Endothelial cell of hepatic sinusoid (primary cell): ENCODE measurements at regions not wholly inside any gene's neighbourhood (a gene's known extent, or its start where the extent isn't known, plus 50 kb on each side); places are given as distances from the start of the nearest gene placed in this dataset.

ENCODE experiments used
- in situ Hi-C: cut with HindIII; loops from 2 replicates; pipeline ENCODE4 v1.10.0; 2017; ENCODE audit warnings: low sequenced_read_pairs

DNA sequence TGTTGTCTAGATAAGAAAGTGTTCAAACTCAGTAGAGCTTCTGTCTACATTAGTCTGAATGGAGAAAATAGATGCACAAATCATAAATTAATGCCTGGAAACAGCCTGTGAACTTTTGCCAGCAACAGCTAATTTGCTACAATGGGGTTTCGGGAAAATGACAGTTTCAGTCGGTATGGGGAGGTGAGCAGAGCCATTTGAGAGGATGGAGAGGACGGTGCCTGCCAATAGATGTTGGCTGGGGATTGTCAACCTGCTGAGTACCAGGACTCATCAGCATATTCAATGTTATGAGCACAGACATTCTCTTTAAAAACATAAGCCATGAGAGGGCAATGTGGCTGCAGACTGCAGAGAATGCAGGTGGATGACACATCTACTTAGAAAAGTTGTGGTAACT lies 230.3 kb upstream of the PCDH18 start:
- in situ Hi-C loops, result no loop called here

DNA sequence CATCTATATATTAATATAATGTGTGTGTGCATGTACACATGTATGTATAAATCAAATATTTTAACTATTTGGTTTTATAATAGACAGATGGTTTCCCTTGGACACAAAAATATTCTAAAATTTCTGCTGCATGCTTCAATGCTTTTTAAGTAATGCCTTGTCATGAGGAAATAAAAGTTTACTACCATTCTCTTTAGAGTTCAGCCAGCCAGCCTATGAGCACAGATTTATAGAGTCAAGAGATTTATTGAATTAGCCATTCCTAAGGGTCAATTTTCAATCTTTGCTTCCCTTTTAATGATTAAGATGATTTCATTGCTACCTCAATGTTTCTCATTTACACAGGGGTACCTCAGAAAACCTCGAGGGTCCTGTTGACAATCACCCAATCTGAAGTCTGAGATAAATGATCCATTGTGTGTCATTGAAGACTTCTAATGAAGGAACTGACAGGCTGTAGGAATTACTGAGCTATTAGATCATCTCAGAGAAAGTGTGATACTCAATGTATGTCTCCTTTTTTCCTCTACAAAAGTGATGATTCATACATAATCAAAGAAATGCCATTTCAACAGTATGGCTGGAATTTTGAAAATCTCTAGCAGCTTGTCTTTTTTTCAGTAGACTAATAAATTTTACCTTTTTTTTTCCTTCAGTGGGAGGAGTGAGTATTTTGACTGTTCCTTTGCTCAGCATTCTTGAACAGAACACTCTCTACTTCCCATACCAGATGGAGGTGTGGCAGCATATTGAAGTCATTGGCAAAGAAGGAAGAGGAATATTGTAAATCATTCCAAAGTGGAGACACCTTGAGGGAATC lies 222.6 kb upstream of the PCDH18 start:
- in situ Hi-C loops, result no loop called here

DNA sequence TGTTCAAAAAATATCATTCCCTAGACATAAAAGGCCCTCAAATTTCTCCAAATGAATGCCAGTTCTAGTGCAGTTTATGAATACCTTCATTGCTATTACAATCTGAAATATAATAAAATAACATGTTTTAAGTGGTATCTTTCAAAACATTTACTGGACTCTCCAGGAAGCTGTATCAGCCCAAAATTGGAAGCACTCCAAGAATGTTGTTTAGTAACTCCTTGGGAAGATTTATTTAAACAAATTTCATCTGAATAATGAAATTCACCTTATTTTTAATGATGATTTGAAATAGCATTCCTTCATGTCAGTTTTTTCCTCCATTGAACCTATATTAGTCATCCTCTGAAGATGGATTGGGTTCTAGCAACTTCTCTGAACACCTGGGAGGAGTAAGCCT lies 217.2 kb upstream of the PCDH18 start:
- in situ Hi-C loops, result no loop called here

DNA sequence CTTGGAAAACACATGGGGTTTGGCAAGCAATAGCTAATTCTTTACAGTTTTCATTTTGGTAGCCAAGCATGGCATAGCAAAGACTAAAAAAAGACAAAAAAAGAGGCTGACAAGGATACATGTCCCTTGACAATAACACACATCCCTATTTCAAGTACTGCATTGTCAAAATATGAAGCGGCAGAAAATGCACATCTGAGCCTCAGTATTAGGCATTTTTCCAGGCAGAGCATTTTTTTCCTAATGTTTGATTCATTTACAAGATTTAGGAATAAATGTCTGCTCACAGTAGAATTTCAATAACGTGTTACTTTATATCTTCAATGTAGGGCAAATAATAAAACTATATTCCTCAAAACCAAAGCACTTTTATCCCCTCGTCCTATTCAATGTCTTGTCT lies 216.3 kb upstream of the PCDH18 start:
- in situ Hi-C loops, result no loop called here

DNA sequence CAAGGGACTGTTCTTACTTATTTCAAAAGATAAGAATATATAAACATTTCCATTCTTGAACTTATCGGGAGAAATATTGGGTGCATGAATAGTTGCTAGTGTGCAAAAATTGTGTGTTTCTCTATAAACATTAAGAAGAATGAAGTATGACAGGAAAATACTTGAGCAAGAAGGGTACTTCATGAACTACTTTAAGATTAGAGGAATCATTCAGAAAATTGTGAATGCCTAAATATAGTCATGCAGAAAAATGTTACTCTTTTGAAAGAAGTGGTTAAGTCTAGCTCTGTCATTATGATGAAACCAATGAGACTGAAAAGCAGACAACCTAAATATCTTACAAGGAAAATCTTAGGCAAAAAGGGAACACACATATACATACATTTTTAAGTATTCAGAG lies 207.8 kb upstream of the PCDH18 start:
- in situ Hi-C loops, result no loop called here

DNA sequence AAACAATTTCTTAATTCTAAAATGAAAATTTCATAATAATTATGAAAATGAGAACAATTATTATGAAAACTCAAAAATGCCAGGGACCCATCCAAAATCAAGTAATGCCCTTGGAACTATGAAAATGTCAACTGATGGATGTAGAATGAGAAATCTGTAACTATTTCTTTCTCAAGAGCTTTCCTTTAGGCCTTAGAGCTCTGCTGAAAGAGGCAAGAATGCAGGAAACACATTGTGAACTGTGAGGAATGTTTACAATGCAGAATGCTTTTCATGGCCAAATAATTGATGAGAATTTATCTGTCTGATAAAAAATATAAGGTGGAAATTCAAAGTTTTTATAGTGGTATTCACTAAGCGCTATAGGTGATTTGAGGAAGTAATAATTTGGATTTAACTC lies 207.1 kb upstream of the PCDH18 start:
- in situ Hi-C loops, result no loop called here

DNA sequence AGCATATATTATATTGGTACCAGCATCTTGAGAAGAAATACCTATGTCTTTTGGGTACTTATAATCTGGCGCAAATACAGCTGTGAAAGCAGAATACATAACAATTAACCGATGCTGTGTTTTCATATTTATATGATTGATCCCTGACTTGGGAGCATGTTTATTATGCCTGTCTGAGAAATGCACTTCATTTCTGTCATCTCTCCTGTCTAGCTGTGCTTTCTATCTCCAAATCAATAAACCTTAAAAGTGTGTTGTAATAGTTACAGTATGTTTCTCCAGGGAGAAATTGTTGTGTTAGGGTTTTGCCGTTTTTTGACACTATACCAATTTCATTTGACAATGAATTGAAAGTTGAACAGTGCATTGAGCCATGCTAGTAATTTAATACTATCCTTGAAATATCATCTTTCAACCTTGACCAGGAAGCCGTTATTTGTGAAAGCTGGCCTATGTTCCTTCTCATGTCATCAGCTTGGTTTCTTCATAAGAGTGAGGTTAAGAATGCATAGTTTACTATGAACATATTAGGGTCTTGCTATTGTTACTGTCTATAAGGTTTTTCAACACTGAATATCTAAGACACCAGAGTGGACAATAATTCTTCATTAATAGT lies 206.2 kb upstream of the PCDH18 start:
- in situ Hi-C loops, result no loop called here

DNA sequence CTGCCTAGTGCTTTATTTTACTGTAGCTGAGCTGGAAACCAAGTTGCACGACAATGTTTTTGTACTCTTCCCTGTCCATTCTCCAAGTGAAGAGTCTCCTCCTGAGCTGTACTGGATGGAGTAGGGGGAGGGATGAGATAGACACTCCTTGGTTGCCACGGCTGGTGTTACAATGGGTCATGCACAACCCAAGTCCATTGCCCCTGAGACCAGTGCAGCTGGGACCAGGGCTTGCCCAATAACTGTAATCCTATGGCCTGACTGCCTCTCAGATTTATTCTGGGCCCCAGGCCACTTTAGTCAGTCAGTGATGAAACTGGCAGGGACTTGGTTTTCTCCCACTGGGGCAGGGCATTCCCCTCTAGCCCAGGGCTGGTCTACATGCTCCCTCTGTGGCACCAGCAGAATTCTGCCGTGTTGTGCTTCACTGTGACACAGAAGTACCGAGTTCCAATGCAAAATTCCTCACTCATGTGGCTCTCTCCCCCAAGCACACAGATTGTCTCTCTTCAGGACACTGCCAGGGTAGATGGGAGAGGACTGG lies 203.3 kb upstream of the PCDH18 start:
- in situ Hi-C loops, result no loop called here

DNA sequence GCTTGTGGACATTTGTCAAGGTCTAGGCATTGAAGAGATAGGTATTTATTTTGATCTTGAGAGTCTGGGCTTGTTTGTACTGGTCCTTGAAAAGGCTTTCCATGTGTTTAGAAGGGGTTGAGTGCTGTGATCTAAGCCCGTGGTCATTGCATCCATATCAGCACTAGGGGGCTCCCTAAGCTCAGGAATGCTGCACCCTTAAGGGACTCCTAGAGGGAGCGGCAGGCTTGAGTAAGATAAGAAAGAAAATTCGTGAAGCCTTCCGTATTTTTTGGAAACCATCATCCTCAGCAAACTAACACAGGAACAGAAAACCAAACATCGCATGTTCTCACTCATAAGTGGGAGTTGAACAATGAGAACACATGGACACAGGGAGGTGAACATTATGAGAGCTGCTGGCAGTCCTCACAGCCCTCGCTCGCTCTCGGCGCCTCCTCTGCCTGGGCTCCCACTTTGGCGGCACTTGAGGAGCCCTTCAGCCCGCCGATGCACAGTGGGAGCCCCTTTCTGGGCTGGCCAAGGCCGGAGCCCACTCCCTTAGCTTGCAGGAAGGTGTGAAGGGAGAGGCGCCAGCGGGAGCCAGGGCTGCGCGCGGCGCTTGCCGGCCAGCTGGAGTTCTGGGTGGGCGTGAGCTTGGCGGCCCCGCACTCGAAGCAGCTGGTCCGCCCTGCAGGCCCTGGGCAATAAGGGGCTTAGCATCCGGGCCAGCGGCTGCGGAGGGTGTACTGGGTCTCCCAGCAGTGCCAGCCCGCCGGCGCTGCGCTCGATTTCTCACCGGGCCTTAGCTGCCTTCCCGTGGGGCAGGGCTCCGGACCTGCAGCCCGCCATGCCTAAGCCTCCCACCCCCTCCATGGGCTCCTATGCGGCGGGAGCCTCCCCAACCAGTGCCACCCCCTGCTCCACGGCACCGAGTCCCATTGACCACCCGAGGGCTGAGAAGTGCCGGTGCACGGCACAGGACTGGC lies 201.2 kb upstream of the PCDH18 start:
- in situ Hi-C loops, result loop anchor here (5.0 kb wide), 1 partner anchor 101 kb away; no protein-coding TSS in a partner anchor

DNA sequence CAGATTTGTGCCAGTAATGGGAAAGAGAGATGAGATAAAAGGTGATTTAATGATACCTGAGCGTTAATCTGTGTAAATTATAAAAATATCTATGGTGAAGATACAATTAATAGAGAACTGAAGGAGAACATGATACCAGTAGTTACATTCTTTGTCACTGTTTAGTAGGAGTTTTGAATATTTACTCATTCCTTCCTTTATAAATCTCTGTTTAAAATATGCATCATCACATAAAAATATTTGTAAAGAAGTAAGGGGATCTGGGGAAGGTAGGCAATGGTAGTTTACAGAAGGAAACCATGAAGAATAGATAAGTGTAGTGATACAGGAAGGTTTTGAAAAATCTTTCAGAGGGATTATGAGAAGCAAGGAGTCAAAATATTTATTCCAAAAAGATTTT lies 190.6 kb upstream of the PCDH18 start:
- in situ Hi-C loops, result no loop called here

DNA sequence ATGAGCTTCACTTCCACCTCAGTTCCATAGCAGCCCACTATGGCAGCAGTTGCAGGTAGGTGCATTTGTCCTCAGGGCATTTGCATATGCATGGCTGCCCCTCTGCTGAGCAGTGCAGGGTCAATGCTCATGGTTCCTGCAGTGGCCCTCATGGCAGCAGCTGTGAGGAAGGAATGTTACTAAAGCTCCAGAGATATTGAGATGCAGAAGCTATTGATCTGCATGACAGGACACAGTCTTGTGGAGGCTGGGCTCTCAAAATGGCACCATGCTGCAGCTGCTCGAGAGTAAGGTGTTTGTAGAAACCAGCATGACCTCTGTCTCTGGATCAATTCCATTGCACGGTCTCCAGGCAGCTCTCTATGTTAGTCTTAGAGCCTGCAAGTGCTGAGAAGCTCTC lies 179.2 kb upstream of the PCDH18 start:
- in situ Hi-C loops, result no loop called here

DNA sequence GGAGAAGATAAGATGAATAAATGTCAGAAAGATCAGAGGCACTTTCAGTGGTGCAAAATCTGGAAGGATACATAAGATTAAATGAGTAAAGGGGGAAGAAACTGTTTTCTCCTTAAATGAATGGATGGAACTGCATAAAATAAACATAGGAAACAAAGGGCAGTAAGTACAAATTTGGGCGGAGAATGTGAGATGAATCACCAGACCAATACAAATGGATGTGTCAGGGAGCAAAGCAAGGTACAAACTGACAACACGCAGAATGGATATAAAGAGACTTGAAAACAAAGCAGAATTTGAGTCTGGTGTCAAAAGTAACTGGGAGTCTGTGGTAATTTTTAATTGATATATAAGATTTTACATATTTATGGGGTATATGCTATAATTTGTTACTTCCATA lies 175.3 kb upstream of the PCDH18 start:
- in situ Hi-C loops, result no loop called here

DNA sequence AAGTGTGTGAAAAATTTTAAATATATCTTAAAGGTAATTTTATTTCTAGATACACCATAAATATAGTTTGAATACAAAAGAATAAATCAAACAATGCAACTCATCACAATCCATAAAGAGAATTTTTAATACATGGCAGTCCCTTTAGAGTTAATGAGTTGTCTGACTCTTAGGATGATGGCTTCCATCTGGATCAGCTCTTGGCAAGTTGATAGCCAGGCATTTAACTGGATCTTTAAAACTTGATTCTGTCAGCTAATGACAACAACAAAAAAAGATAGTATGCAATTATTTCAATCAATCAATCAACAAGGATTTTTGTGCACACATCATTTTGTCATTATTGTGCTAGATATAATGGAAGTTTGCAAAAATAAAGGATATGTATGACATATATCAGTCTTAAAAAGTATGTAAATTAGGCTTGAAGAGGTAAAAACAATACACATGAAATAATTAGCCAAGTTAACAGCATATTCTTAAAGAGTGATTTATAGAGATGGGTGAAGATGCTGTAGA lies 174.9 kb upstream of the PCDH18 start:
- in situ Hi-C loops, result no loop called here

DNA sequence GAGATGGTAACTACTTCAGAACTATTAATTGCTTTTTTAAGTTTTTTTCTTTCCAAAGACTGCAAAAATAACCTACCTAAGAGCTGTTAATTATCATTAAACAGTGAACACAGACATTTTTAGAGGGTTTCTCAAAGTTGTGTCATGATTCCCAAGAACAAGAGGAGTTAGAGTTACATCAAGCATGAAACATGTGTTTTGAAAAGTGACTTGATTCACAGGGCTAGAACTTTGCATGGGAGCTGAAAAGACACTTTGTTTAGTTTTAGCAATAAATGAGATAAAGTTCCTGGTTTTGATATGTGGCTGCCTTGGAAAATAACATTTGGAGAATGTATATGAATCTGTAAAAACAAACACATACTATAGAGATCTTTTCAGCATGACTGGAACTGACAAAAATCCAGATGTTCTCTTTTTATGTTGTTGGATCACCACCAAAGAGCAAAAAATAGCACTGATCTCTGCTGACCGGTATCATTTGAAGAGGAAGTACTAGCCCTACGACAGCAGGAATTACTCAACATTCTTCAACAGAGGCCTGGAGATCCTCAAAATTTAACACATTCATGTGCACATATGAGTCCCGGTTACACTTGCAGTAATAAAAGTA lies 173.0 kb upstream of the PCDH18 start:
- in situ Hi-C loops, result no loop called here

DNA sequence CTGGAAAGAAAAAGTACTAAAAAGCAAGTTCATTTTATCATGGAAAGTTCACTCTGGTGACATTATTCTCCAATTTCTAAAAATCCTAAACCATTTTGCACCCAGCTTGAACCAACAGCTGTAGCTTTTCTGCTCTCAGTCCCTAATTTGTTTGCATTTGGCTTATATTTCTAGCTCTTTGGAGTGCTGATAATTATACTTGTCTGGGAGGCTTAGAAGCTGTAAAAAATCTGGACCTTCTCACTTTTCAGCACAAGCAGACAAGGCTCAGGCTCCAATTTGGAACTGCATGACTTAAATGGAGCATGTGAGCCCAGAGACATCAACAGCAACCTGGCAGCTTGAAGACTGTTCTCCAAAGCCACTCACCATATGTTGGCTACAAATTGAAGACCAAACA lies 170.9 kb upstream of the PCDH18 start:
- in situ Hi-C loops, result no loop called here

DNA sequence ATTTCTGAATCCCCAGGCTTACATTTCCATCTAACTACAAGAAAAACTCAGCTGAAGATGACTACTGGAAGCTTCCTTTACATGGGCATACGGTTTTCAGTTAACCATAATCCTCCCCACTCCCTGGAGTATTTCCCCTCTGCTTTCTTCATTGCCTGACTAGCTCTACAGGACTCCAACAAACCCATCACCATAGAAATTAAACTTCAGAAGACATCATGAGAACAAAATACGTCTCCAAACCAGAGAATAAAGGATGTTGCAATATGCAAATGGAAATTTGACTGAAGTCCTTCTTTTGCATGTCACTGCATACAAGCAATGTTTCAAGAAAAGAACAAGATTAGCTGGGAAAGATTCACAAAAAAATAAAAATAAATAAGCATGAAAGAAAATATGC lies 170.2 kb upstream of the PCDH18 start:
- in situ Hi-C loops, result no loop called here

DNA sequence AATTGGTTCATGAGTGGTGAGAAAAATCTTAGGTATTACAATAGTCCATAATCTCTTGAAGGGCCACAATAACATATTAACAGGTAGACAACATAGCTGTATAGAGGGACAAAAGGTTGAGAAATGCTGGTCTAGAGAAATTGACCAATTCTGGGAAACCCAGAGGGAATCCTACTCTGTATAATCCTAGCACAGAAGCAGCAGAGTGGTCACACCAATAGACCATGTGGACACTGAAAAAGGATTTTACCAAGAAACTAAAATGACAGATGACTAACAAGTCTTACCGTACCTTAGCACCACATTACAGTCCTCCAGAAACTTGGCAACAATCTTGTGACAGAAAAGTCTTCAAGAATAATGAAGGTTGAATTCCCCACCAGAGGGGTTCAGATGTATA lies 169.1 kb upstream of the PCDH18 start:
- in situ Hi-C loops, result no loop called here

DNA sequence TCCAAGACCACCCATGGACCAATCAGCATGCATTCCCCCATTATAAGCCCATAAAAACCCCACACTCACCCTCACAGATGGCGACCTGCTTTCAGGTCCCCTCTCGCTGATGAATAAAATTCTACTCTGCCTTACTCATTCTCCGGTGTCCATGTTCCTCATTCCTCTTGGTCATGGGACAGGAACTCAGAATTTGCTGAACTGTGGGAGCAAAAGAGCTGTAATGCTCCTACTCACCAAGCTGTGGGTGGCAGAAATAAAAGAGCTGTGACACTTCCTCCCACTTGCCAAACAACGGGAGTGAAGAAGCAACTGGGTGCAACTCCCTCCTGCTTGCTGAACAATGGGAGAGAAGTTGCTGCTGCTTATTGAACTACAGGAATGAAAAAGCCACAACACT lies 168.5 kb upstream of the PCDH18 start:
- in situ Hi-C loops, result no loop called here

DNA sequence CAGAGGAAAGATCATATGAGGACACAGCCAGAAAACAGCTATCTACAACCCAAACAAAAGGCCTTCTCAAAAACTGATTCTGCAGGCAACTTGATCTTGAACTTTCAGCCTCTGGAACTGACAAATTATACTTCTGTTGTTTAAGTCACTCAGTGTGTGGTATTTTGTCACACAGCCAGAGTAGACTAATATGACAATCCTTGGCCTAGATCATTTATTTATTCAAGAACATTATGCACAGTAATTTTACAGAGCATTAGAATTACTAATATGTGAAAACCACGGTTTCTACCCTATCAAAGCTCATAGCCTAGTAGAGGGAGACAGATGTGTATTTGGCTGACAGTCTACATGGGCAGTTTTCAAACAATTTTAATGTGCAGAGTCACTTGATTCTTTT lies 167.8 kb upstream of the PCDH18 start:
- in situ Hi-C loops, result no loop called here

DNA sequence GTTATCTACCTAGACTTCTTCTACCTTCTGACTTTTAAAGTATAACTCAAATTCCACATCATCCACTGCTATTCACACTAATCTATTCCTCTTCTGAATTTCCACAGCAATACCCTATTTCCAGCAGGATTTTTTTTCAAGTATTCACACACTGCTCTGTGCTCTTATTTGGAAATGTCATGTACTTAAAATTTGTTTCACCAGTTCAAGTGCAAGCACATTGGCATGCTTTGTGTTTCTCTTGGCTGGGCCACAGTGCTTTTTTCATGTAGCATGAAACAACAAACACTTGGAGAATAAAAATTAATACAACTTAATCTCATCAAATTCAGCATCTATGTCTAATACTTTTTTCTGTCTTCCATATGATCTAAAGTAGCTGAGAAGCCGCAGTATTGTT lies 161.8 kb upstream of the PCDH18 start:
- in situ Hi-C loops, result no loop called here

DNA sequence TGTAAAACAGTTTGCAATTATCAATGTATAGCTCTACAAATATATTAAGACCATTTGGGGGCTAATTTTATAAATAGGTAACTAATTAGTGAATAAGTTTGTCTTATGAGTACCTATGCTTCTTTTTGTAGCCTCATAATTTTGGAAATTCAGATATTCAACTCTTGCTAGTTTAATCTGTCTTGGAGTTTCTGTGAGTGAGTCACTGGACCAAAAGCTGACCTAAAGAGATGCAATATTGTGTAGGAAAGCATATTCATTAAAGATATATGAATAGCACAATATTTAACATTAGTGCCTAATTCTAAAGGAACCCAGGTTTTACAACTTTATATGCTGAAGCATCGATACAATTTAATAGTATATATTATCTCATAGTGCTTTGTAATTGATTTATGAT lies 161.3 kb upstream of the PCDH18 start:
- in situ Hi-C loops, result no loop called here
